Colonic mucosa (tissue), 4 donors: ENCODE measurements at regions not wholly inside any gene's neighbourhood (a gene's known extent, or its start where the extent isn't known, plus 50 kb on each side); places are given as distances from the start of the nearest gene placed in this dataset.

Source experiments
- DNase-seq: peaks from one replicate; pipeline ENCODE4 v3.0.0-alpha.2; 2020
- H3K27ac ChIP-seq: fragments of 200-600 bp; one replicate; pipeline ENCODE4 v1.8.0; 2021
- H3K27me3 ChIP-seq: fragments of 200-600 bp; one replicate; pipeline ENCODE4 v1.8.0; 2021
- H3K36me3 ChIP-seq: fragments of 200-600 bp; one replicate; pipeline ENCODE4 v1.8.0; 2021
- H3K4me1 ChIP-seq: fragments of 200-600 bp; one replicate; pipeline ENCODE4 v1.8.0; 2021; ENCODE audit warnings: mild to moderate bottlenecking
- H3K4me3 ChIP-seq: fragments of 200-600 bp; one replicate; pipeline ENCODE4 v1.8.0; 2021
- H3K9ac ChIP-seq, 2 donors: one replicate each; pipeline ENCODE4 v1.7.0; 2013; ENCODE audit warnings: control low read depth in 2 of 2, low read depth in 2 of 2, low read length in 2 of 2
- H3K9me3 ChIP-seq: fragments of 200-600 bp; one replicate; pipeline ENCODE4 v1.8.0; 2021
- intact Hi-C: fragments of 100-400 bp; cut with DNase I; formaldehyde crosslinking; loops from one replicate; pipeline ENCODE4 v1.14.1; 2022
- TF ChIP-seq, protein P1 (sequence below): fragments of 200-600 bp; IDR thresholded peaks from one replicate; pipeline ENCODE4 v1.8.0; 2022; ENCODE audit warnings: antibody characterized with exemption, mild to moderate bottlenecking
- donor health status: healthy.
- donor health status: DM: no; HTN: no; CAD: no.
- donor health status: DM: no; HTN: no; CAD: no.

DNA sequence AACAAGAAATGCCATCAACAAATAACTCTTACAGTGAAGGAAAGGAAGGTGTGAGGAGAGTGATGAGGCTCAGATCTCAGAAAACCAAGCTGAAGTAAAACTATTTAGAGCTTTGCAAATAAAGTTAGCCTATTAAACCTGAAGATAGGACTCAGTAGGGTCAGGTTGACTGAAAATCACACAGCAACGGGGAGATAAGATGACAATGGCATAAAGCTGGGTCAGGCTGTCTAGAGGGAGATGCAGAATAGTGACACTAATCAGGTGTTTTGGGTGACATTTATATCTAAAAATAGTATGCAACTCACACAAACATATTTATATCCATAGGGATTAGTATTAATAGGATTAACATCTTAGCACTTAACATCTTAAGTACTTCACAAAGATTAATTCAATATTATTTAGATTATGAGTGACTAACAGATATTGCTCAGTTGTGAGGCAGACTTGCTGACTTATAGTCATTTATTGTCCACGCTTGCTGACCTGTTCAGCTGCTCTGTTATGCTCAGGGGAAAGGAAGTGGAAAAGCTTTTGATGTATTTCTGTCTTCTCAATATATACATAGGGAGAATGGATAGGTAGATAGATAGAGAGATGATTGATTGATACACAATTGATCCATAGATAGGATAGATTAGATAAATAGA, 130.7 kb upstream of the GUCY1A1 start:
- H3K9me3 ChIP-seq, result no peaks in the 10 kb centered on the region
- no peak overlapping the region for H3K9ac ChIP-seq
- no peaks in the 10 kb centered on the region for H3K36me3 ChIP-seq
- no peaks in the 10 kb centered on the region for H3K27me3 ChIP-seq
- H3K27ac ChIP-seq, result no peak overlapping the region
- no peak for DNase-seq
- H3K4me1 ChIP-seq, result no peaks in the 10 kb centered on the region
- TF ChIP-seq, protein P1, sequence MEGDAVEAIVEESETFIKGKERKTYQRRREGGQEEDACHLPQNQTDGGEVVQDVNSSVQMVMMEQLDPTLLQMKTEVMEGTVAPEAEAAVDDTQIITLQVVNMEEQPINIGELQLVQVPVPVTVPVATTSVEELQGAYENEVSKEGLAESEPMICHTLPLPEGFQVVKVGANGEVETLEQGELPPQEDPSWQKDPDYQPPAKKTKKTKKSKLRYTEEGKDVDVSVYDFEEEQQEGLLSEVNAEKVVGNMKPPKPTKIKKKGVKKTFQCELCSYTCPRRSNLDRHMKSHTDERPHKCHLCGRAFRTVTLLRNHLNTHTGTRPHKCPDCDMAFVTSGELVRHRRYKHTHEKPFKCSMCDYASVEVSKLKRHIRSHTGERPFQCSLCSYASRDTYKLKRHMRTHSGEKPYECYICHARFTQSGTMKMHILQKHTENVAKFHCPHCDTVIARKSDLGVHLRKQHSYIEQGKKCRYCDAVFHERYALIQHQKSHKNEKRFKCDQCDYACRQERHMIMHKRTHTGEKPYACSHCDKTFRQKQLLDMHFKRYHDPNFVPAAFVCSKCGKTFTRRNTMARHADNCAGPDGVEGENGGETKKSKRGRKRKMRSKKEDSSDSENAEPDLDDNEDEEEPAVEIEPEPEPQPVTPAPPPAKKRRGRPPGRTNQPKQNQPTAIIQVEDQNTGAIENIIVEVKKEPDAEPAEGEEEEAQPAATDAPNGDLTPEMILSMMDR, result no peak
- intact Hi-C loops, result no loop called here
- no peak overlapping the region for H3K4me3 ChIP-seq

DNA sequence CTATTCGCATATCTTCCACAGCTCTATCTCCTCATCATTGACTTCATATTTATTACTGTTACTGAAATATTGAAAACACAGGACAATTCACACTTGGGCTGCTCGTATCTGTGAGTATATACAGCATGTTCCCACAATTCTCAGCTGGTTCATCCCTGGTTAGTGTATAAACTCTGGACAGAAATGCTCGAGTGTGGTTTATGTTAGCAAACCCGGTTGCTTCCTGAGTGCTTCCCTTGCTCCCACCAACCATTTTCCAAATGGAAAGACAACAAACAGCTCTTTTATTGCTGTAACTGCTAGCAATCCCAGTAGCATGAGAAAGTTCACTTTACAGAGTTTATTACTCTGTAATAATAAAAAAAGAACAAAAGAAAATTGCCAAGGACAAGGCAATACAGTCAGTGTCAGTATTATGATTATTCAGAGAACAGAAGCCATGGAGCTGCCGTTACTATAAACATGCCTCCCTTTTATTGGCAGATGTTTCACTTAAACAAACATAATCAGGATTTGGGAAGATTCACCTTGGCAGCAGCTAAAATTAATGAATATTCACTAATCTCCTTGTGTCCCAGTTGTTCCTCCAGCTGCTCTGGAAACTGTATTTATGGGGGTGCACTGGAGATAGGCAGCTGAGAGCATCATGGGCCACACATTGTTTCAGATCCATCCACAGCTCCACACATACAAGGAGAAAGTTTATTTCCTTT, 134.1 kb upstream of the GUCY1A1 start:
- no peak for DNase-seq
- TF ChIP-seq, protein P1, result no peak
- H3K4me3 ChIP-seq, result no peak overlapping the region
- no peaks in the 10 kb centered on the region for H3K9me3 ChIP-seq
- H3K27me3 ChIP-seq, result no peaks in the 10 kb centered on the region
- no peak overlapping the region for H3K9ac ChIP-seq
- no peak overlapping the region for H3K27ac ChIP-seq
- H3K36me3 ChIP-seq, result no peaks in the 10 kb centered on the region
- intact Hi-C loops, result no loop called here
- no peaks in the 10 kb centered on the region for H3K4me1 ChIP-seq

DNA sequence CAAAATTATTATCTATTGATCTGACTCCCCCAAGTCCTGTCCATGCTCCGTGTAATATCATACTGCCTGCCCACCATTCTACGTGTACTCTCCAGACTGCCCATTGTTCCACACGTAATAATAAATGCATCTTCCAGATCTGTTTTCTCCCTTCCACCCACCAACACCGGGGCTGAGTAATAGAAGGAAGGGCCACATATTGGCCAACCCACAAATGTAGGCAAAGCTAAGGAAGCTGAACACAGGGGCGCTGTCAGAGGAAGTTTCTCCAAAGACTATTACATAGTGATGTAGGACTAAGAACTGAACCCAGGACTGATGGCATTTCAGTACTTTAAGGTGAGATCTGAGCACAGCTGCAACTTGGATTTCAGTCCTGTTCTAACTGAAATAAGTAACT, 135.8 kb upstream of the GUCY1A1 start:
- Histone ChIP-seq H3K36me3 (no peaks in the 10 kb centered on the region), H3K4me3 (no peak overlapping the region), H3K4me1 (no peaks in the 10 kb centered on the region), H3K9ac (no peak overlapping the region), H3K27me3 (no peaks in the 10 kb centered on the region), H3K9me3 (no peaks in the 10 kb centered on the region), H3K27ac (no peak overlapping the region)
- no peak for DNase-seq
- intact Hi-C loops, result no loop called here
- TF ChIP-seq, protein P1, result no peak

DNA sequence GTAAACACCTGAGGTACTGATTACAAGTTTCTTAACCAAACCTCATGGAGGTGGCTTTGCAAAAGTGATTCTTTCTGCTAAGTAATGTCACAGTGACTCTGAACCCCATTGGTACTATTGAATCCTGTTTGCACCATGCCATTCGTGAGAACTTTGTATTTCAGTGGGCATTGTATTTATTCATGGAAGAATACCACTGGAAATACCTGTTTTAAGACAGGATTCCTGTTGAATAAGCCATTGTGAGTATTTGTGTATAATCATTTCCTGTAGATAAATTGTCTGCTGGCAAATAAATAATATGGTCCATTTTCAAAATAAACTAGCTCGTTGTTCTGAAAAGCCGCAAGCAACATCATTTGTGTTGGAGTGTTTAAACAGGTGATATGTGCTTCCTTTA, 136.4 kb upstream of the GUCY1A1 start:
- intact Hi-C loops, result no loop called here
- H3K9ac ChIP-seq, result no peak overlapping the region
- H3K27me3 ChIP-seq, result no peaks in the 10 kb centered on the region
- no peaks in the 10 kb centered on the region for H3K9me3 ChIP-seq
- DNase-seq, result no peak
- H3K4me3 ChIP-seq, result no peak overlapping the region
- TF ChIP-seq, protein P1, result no peak
- no peaks in the 10 kb centered on the region for H3K4me1 ChIP-seq
- no peak overlapping the region for H3K27ac ChIP-seq
- no peaks in the 10 kb centered on the region for H3K36me3 ChIP-seq

DNA sequence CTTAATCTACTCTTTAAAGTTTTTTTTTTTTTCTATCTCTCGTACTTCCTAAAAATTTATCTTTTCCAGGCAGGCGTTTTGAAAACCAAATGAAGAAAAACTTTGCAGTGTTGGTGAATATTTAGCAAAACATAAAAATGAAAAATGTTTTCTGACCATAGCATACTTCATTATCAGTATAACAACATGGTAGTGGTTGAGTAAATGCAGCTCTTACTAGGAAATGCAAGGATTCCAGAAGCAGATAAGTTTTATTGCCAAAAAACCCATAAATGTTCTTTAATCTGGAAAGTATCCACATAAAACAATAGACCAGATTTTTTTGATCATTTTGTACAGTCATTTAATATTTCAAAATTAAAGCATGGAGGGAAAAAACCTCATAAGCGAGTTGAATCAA, 136.9 kb upstream of the GUCY1A1 start:
- H3K4me3 ChIP-seq, result no peak overlapping the region
- H3K27ac ChIP-seq, result no peak overlapping the region
- no peak for DNase-seq
- no peaks in the 10 kb centered on the region for H3K9me3 ChIP-seq
- H3K27me3 ChIP-seq, result no peaks in the 10 kb centered on the region
- TF ChIP-seq, protein P1, result no peak
- no peaks in the 10 kb centered on the region for H3K36me3 ChIP-seq
- no peaks in the 10 kb centered on the region for H3K4me1 ChIP-seq
- intact Hi-C loops, result loop anchor here (10.0 kb wide), 1 partner anchor 55 kb away; no protein-coding TSS in a partner anchor
- no peak overlapping the region for H3K9ac ChIP-seq
